ENCODE measurements at regions not wholly inside any gene's neighbourhood (a gene's known extent, or its start where the extent isn't known, plus 50 kb on each side); places are given as distances from the start of the nearest gene placed in this dataset.

DNA sequence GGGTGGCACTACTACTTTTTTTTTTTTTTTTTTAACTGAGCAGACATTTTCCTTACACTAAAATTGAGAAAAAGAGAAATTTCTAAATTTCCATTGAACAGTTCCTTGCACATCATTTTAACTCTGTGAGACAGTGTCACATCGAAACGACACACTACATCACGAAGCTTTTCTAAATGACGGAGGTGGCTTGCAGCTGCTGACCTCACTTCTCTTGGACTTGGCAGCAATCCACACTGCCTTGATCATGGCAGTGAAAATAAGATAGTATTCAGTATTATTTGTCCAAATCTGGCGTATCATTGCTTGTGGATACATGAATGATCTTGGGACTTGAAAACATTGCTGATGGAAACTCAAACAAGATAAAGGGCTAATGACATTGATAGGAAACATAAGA, 80.3 kb upstream of the CYYR1 start:
- DNase-seq (ENCODE audit: low read depth in 3 of 3): no peak

DNA sequence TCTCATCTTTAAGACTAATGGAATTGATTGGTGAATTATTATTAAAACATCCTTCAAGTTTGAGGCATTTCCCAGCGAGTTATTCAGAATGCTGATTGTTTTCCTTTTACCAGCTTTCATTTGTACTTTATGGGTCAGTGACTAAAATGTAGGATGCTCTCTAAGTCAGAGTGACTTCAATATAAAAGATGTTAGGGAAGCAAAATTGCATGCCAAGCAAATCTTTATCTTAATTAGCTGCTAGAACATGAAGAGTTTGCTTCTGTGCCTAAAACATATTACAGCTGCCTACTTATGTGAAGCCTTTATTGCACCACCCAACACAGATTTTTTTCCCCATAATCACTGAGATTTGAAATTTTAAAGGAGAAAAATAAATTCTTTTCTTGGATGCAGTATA, 79.8 kb upstream of the CYYR1 start:
- no peak for DNase-seq (ENCODE audit: low read depth in 3 of 3)

DNA sequence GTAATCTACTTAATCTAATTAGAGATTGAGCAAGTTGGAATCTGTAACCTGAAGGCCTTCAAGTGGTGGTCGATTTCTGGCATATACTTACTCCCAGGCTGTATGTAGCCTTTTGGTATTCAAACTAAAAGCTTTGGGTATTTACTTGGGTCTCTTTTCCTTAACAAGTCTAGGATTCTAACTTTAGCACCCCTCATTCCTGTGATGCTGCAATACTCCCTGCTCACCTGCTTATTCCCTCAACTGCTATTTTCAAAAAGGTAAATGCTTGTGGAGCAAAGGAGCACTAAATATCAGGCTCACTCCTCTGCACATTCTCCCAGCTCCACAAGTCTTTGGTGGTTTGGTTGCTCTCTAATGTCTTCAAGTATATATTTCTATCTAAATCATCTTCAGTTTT, 68.0 kb upstream of the CYYR1 start:
- no peak for DNase-seq (ENCODE audit: low read depth in 3 of 3)

DNA sequence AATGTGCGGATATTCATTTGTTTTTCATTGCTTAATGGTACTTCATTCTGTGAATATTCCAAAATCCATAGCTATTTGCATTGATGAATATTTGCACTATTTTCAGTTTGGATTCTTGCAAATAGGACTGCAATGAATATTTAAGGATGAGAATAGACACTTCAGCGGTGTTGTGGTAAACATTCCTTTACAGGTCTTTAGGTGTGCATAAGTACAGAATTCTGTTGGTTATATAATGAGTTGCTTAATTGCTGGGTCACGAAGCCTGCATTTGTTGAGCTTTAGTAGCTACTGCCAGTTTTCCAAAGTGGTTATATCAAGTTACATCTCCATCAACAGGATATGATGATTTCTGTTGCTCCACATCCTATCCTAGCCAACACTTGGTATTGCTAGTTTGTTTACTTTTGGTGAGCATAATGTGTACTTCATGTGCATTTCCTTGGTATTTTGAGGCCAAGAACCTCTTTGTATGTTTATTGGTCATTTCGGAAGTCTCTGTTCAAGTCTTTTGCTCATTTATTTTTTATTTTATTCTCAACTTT, 64.2 kb upstream of the CYYR1 start:
- DNase-seq (ENCODE audit: low read depth in 3 of 3): no peak

DNA sequence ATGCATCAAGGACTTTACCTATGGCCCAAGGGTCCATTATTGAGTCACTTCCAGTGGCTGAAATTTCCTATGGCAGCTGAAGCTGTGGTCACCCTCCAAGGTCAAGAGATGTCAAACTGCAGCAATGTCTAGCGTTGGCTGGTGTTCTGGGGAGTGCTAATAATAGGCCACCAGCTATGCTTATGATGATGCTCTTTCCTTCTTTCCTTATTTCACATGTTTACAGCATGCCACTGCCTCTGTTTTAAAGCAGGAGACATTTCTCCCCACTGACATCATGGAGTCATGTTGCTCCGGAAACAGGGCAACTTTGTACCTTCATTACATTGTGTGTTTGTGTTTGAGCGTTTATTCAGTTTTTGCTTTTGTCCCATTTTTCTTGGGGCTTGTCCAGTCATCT, 62.6 kb upstream of the CYYR1 start:
- DNase-seq (ENCODE audit: low read depth in 3 of 3): no peak

DNA sequence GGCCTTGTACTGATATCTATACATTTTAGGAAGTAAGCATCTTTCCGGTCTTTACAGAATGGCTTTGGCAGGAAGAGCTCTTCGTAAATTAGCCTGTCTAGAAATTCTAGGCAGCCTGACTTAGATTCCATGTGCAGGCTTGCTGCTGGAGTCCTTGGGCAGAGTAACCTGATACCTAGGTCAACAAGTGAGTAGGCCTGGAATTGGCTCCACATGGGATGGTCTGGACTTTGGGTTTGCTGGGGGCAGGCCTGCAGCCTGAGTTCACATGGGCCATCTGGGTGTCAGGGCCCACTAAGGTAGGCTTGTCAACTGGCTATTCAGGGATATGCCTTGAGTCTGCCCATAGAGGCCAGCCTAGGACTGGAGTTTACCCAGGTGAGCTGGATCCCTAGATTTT, 59.6 kb upstream of the CYYR1 start:
- DNase-seq (ENCODE audit: low read depth in 3 of 3): no peak

DNA sequence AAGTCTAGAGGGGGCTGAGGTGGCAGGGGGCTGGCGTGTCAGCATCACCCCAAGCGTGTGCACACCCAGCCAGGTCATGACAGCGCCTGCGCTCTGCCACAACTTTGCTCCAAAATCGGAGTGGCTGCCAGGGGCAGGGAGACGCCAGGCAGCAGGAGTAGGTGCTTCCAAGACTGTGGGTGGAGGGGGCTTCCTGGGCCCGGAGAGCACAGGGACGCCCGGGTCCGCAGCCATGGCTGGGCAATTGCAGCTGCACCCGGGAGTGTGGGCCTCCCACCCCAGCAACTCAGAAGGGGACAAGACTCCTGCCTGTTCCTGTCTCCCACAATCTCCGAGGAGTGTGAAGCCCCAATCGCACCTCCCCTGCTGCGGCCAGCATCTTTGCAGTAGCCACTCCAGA, 53.1 kb upstream of the CYYR1 start:
- no peak for DNase-seq (ENCODE audit: low read depth in 3 of 3)

DNA sequence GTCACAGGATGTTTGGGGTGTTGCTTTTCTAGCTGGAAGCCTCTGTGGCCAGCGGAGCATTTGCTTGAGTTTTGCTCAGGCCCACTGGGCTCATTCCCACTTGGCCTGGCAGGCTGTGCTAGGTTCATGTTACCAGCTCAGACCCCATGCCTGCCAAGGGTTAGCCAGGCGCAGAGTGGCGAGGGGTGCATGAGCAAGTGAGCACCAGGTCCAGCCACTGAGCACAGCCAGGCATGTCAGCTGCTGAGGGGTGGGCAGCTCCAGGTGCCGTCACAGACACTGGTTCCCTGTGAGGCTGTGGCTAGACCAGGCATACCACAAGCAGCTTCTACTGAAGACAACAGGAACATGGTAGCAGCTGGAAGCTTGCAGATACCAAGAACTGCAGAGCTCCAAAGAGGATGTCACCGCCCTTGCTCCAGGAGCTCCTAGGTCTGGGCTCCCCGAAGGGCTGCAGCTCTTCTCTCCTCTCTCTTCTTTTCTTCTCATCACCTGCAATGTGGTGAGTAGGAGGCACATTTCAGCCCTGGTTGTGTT, 52.0 kb upstream of the CYYR1 start:
- DNase-seq (ENCODE audit: low read depth in 3 of 3): no peak

All from stimulated activated CD4-positive, alpha-beta T cell treated with anti-CD3 and anti-CD28 coated beads, TNF-alpha, amount 100 ng/mL, for 48 hours (primary cell).